Astrocyte of the hippocampus (primary cell): ENCODE measurements at regions not wholly inside any gene's neighbourhood (a gene's known extent, or its start where the extent isn't known, plus 50 kb on each side); places are given as distances from the start of the nearest gene placed in this dataset.
"Not testable (repeated sequence)": the region's sequence is repeated elsewhere in the genome, so short reads cannot be mapped to it uniquely, and the experiment has no call there.

ENCODE experiments used
- DNase-seq: peaks from one replicate; pipeline ENCODE4 v3.0.0; 2011; ENCODE audit warnings: low read depth, low spot score

DNA sequence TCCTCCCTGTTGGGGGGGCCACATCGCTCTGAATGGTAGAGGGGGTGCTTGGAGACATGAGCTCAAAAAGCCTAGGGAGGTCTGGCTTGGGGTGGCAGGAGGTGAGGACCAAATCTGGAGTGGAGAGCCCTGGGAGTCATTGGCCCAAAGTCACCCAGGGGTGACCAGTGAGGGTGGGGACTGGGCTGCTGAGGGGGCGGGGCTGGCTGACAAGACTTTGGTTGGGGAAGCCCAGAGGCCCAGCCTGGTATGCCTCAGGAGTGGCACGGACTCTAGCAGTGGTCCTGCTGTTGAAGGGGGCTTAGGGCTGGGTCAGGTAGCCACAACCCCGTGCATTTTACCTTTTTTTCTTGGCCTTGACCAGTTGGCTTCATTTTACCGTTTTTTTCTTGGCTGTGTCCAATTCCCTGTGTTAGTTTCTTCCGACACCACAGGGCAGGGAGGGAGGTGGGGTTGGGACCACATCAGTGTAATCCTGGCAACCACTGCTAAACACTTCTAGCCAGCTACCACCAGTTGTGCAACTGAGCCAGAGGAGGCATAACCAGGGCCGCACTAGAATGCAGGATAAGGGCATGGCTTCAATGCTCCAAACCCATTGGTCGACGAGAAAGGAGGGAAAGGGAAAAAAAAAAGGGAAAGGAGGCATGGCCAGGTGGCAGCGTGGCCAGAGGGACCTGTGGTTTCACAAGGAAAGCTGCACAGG lies 105.3 kb upstream of the C2CD4B start:
- DNase-seq: no peak

DNA sequence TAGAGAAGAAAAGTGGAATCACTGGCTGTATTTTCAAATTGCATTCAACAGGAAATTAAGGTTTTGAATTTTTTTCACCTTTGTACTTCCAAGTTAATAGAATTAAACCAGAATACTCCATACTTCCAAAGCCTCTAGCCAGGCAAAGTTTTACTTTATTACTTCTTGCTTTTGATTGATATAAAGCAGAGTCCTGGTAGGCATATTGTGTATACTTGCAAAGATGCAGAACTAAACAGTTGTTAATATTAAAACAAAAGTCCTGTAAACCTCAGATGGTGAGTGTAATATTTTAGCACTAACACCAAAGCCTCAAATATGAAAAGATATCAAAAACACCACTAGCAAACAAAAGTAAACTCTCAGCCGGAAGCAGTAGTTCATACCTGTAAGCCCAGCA lies 107.2 kb upstream of the C2CD4B start:
- DNase-seq: no peak

DNA sequence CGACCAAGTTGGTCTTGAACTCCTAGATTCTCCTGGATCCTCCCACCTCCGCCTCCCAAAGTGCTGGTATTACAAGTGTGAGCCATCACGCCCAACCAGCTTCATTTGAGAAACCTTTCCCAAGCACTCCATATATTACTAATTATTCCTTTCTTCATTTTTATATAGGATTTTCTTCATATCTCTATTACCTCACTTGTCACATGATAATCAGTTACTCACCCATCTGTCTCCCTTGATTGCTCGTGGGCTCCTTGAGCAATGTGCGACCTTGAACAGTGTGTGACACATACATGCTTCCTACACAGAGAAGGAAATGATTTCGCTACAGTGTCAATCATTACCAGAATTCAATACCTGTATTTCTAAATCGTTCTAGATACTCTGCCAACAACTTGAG lies 110.7 kb upstream of the C2CD4B start:
- no peak for DNase-seq

DNA sequence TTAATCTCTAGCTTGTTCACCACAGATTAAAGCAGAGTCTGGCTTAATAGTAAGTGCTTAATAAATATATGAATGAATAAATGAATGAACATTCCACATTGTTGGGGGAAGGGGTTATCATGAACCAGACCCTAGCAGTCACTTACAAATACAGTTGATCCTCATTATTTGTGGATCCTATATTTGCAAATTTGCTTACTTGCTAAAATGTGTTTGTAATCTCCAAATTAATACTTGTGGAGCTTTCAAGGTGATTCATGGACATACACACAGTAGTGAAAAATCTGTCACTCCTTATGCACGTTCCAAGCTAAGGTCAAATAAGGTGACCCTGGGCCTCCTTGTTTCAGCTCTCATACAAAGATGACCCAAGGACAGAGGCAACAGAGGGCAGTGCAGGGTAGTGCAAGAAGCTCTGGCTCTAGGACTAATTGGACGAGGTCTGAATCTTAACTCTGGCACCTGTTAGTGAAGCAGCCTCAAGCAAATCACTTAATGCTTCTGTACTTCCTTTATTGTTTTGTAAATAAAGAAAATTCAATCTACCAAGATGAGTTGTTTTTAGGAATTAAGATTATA lies 112.8 kb upstream of the C2CD4B start:
- no peak for DNase-seq

DNA sequence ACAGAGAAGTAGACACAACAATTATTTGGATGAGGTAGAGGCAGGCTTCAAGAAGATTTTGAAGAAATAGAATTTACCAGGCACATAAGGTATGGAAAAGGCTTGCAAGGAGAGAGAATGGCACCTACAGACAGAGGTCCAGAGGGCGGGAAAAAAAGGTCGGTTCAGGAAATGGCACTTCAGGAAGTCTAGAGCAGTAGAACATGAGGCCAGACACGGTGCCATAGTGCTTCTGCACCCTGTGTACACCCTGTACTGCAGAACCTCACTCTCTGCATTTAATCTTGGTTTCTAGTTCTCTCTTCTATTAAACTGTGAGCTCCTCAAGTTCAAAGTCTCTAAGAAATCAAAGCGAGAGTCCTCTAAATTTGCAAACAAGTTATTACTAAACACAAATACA lies 113.4 kb upstream of the C2CD4B start:
- DNase-seq: no peak

DNA sequence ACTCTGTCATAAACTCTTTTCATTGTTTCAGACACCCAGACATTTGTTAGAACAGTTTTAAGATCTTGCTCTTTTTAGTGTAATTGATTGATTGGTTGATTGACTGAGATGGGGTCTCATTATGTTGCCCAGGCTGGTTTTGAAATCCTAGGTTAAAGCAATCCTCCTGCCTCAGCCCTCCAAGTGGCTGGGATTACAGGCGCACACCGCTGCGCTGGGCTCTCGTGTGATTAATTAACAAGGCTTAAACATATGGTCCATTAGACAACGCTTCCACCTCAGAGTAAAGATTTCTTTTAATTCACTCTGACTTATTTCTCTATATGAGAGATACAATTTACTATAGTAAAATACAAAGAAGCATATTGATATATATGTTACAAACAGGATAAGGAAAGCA lies 114.0 kb upstream of the C2CD4B start:
- no peak for DNase-seq

DNA sequence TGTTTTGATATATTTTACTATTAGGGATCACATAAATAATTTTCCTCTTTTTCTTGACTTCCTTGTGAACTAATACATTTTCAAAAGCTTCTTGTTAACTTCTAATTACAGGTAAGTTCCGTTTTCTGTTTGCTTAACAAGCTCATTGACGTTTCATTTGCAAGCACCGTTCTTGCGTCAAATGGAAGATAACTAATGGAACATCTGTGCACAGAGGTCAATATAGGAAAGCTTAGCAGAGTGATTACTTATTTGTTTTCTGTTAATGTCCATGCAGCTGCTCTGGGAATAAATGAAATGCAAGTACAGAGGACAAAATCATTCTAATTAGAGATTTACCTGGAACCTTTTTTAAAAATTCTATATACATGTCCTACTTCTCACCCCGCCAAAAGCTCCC lies 115.5 kb upstream of the C2CD4B start:
- no peak for DNase-seq

DNA sequence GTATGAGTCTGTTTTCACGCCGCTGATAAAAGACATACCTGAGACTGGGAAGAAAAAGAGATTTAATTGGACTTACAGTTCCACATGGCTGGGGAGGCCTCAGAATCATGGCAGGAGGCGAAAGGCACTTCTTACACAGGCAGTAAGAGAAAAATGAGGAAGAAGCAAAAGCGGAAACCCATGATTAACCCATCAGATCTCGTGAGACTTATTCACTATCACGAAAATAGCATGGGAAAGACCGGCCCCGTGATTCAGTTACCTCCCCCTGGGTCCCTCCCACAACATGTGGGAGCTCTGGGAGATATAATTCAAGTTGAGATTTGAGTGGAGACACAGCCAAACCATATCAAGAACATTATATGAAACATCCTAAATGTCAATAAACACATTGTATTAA lies 116.7 kb upstream of the C2CD4B start:
- DNase-seq: not testable (repeated sequence)

DNA sequence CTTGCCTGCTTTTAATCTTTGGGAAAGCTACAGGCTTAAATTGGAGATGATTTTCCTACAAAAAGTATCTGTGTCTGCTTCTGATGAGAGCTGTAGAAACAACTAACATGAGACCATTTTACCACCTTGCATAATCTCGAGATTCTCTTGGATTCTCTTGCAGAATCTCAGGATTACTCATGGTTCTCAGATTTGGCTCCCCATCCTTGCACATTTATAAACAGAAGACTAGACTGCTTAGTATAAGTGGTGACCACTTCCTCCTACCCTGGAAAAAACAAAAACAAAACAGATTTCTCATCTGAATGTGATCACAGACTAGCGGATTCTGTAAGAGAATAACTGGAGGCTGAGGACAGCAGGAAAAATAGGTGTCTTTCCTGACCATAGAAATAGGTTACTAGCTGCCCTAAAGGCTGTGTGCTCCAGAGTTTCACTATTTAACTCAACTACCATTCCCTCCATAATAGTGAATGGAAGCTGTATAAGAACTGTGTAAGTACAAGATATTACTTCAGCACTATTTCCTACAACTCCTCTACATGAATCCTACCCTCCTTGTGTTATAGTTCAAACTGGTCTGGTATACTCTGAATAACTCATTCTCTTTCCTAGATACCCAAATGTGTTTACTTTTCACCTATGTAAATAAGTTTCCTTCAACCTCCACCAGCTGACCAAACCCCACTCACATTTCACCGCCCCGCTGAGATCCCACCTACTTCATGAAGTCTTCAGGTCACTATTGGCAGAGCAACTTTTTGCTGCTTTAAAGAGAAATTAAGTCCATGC lies 122.2 kb upstream of the C2CD4B start:
- DNase-seq: no peak

DNA sequence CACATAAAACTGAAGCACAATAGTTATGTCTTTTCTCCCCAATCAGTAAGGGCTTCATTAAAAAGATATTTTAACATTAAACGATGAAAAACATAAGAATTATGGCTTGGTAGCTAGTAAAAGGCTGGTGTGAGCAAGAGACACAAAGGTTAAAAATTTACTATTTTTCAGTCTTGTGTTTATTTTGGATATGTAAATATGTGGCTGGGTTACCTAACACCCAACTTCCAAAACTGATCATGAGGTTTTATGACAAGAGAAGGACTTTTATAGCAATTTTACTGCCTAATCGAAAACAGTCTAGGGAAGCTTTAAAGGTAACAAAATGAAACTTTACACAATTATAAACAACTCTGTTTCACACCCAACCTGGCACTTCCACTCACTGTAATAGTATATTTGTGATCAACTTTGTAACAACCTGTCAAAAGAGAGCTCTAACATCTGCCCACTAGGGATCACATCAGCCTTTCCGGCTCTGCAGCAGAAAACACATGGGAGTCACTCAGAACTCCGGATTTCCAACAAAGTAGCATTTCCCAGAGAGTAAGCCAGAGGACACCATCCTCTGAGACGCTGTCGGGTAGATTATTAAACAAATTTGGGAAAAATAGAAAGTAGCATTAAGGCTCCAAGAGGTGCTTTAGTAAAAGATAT lies 123.4 kb upstream of the C2CD4B start:
- DNase-seq: no peak

DNA sequence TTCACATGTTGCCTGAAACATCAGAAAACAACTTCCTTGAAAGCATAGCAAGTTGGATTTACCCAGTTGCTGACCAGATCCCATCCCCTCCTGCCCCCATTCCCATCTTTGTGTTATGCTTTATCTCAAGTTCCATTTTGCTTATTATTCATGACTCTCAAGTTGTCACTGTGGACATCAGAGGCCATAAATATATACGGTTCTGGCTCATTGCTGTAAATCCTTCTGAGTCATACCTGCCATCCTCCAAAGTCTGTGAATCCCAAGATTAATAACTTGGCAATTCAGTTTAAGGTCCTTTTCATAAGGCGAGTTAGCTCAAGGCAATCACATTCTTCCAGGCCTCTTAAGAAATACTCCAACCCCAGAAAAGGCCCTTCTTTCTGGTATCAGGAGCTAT lies 126.2 kb upstream of the C2CD4B start:
- no peak for DNase-seq

DNA sequence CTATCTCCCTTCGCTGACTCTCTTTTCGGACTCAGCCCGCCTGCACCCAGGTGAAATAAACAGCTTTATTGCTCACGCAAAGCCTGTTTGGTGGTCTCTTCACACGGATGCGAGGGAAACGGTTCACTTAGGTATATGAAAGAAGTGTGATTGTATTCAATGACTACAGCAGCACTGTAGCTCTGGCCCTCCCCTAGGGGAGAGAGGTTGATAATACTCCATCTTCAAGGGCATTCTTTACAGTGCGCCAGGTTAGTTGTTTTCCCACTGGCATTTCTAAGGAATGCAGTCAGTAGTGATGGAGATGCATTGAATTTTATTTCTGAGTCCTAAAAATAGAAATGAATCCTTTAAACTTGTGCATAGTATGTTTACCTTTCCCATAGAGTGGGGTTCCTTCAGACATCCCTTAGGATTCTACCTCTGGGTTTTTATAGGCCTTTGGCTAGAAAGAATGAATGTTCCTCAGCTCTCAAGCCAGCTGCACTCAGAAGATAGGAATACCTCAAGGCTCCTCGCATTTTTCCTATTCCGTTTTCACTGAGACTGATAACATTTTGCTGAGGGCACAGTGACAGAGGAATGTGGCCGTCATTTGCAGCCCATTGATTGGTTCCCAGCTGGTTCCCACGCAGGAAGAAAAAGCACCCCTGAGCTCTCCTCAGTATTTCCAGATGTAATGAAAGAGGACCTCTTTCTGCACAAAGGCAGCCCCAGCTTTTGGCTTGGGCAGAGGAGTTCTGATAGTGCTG lies 131.8 kb upstream of the C2CD4B start:
- no peak for DNase-seq

DNA sequence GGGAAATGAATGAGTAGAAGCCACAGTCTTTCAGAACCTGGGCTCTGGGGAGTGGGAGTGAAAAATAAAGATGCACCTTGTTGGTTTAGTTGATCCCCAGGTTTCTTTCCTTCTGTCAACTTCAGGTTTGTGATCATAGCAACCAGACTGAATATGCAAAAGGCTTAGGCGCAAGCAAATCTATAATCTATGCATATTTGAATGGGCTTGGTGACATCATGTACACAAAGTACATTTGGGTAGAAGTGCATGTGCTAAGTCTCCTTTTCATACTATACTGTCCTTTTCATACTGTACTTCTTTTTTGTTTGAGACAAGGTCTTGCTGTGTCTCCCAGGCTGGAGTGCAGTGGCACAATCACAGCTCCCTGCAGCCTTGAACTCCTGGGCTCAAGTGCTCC lies 132.4 kb upstream of the C2CD4B start:
- no peak for DNase-seq

DNA sequence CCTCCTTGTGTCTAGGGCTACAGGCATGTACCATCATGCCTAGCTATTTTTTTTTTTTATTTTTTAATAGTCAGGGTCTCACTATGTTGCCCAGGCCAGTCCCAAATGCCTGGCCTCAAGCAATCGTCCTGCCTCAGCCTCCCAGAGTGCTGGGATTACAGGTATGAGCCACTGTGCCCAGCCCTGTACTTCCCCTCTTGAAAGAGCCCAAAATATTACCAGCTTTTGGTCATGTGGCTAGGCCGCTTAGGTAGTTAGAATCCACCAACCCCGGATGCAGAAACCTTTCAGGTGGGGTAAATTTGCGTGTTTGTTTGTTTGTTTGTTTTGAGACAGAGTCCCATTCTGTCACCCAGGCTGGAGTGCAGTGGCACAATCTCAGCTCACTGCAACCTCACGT lies 132.8 kb upstream of the C2CD4B start:
- no peak for DNase-seq

DNA sequence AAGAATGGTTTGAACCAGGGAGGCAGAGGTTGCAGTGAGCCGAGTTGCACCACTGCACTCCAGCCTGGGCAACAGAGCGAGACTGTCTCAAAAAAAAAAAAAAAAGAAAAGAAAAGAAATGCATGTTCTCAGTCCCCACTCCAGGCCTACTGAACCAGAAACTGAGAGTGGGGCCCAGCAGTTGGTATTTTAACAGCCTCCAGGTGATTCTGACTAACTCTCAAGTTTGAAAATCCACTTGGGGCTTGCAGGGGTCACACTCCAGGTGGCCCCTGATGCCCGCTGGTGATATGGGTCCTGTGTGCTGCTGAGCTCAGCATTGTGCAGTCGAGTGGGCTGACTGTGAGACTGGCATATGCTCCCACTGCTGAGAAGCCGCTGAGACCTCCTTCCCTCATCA lies 133.7 kb upstream of the C2CD4B start:
- no peak for DNase-seq

DNA sequence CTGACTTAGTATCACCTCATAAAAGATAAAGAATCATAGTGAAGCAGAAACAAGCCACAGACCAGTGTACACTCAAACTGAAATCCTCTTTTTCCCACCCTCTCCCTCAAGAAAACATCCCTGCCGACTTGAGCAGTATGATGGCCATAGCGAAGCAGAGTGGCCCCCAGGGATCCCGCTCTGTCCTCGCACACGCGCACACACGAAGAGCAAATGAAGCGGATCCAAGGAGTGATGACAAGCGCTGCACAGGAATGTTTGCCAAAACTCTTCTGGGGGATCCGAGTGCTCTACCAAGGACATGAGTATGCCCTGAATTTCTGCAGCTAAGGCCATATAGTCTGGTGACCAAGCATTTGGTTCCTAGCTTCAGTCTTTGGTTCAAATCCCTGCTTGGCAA lies 134.5 kb upstream of the C2CD4B start:
- DNase-seq: no peak

DNA sequence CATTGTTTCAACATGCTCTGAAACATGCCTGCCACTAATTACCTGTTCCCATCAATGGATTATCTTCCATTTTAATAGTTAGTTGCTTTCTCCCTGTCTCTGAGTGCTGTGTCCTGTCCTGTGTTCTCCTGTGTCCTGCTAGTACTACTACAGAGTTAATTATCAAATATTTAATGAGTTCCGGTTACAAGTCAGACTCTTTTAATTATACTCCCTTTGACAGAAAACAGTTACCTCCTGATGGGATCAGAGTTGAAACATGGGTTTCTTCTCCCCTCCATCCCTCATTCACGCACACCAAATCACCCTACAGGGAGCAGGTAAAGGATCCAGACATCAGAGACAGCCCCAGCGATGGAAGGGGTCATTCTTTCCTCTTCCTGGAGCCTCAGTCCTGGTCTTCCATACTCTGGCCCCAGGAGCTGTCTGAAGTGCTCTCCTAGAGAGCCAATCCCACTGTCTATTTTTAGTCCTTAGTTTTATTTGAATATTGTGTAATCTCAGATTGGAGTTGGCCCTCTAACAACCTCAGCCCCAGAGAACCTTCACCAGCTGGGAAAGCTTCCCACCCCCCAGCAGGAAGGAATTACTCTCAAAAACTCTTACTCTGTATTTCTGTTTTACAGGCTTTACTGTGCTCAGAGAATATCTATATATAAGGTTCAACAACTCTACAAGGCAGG lies 137.0 kb upstream of the C2CD4B start:
- DNase-seq: no peak

DNA sequence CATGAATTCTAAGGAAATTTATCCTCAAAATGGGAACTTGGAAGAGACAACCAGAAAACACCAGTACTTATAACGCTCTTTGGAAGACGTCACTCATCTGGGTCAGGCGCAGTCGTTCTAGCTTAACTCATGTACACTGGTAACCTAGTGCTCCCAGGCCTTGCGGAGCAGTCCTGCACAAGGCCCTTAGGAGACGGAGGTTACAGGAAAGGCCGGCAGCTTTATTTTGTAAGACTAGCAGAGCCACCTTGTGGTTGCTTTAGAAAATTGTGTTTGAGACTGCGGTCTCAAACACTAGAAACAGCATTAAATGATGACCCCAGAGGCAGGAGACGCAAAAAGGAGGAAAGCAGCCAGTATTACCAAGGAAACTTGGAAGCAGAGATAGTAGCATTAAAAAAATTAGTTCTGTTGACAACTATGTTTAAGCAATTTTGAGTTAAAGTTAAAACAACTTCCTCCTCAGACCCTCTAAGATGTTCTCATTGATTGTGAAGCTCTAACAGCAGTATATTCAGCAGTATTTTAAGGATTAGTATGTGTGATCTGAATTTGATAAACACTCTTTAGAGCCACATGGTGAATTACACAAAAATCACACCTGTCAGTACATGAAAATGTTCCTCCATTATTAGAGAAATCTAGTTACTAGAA lies 141.9 kb upstream of the C2CD4B start:
- peak; percentile 79 for DNase-seq

DNA sequence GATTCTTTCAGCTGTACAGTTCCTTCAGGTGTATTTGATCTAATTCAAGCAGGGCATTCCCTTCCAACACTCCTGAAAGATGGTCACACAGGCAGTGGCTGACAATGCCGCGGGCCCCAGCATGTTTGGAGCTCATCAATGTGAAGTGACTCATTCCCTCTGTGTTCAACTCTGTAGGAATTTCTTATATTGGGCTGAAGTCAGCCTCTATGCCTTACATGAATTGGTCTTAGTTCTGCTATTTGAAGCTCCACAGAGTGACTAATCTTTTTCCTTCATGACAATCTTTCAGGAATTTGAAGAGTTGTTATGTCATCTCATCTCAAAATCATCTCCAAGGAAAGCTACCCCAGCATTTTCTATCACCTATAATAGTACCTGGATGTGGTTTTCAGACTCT lies 142.5 kb upstream of the C2CD4B start:
- peak; percentile 44 for DNase-seq

DNA sequence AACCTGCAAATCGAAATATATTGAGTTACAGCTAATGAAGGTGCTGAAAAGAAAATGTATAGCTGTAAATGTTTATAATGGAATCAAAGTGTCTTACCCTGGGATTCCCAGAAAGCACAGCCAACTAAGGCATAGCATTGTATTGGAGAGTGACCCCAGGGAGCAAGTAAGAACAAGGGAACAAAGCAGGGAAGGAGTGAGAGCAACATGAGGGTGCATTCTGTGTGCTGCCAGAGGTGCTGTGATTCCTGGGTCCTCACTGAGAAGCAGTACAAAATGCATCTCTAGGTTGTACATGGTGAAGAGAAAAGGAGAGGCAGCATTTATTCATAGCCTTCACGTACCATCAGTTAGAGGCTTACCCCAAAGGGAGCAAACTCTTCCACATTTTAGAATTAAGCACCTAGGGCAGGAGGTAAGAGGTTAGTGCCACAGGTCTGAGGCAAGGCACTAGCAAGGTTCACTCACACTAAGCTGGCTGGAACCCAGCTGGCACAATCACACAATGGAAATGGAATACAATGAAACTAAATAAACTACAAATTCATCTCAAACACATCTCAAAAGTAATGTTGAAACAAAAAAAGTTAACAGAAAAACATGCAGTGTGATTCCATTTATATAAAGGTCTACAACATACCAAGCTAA lies 151.5 kb upstream of the C2CD4B start:
- DNase-seq: no peak
